ENCODE measurements at regions not wholly inside any gene's neighbourhood (a gene's known extent, or its start where the extent isn't known, plus 50 kb on each side); places are given as distances from the start of the nearest gene placed in this dataset.

DNA sequence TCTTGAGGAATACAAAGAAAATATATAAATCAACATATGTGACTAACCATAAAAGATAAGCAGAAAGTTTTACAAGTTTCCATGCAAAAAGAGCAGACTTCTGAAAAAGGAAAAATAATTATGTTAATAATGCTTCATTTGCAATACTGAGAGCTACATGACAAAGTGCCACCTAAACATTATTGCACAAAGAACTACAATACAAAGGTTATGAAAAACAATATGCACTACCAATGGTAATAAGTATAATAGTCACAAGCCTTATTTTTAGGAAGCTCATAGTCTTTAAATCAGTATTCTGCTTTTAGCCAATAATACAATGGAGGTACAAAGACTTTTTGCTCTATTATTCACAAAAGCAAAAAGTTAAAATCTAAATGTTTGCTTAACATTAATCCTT, 411.2 kb downstream of the TLL1 start:
- no peak for TF ChIP-seq USF2 (IDR thresholded peaks at IDR 0.05)
- TF ChIP-seq, protein P1, sequence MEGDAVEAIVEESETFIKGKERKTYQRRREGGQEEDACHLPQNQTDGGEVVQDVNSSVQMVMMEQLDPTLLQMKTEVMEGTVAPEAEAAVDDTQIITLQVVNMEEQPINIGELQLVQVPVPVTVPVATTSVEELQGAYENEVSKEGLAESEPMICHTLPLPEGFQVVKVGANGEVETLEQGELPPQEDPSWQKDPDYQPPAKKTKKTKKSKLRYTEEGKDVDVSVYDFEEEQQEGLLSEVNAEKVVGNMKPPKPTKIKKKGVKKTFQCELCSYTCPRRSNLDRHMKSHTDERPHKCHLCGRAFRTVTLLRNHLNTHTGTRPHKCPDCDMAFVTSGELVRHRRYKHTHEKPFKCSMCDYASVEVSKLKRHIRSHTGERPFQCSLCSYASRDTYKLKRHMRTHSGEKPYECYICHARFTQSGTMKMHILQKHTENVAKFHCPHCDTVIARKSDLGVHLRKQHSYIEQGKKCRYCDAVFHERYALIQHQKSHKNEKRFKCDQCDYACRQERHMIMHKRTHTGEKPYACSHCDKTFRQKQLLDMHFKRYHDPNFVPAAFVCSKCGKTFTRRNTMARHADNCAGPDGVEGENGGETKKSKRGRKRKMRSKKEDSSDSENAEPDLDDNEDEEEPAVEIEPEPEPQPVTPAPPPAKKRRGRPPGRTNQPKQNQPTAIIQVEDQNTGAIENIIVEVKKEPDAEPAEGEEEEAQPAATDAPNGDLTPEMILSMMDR (IDR thresholded peaks at IDR 0.05) = no peak
- TF ChIP-seq, protein P2, sequence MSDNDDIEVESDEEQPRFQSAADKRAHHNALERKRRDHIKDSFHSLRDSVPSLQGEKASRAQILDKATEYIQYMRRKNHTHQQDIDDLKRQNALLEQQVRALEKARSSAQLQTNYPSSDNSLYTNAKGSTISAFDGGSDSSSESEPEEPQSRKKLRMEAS (IDR thresholded peaks at IDR 0.05) = no peak
- no peak for TF ChIP-seq POLR2A (IDR thresholded peaks at IDR 0.05; ENCODE audit: low read length)
